GM12878 (cell line): ENCODE measurements at regions not wholly inside any gene's neighbourhood (a gene's known extent, or its start where the extent isn't known, plus 50 kb on each side); places are given as distances from the start of the nearest gene placed in this dataset.

Experiments used
- ATAC-seq: fragments of 200-7000 bp; cut with Tn5 transposase; 3 replicates; pipeline ENCODE4 v1.9.1; 2020; ENCODE audit warnings: mild to moderate bottlenecking, moderate library complexity
- BruUV-seq: library from RNA; stranded (reverse); fragments of 400-500 nt; replicated peaks from 2 replicates; lab custom pipeline; 2021; lab: Mats Ljungman, UMichigan
- CTCF ChIA-PET: fragments of 300-600 bp; sonication (Branson Sonifier 250); formaldehyde crosslinking; extraction: SDS; loops from one replicate; lab custom pipeline; 2021; ENCODE audit warnings: inconsistent platforms; lab: Yijun Ruan, JAX
- POLR2A ChIA-PET: fragments of 350-600 bp; formaldehyde crosslinking; extraction: SDS; loops from one replicate; lab custom pipeline; 2021; ENCODE audit warnings: inconsistent platforms; lab: Charles Lee
- RAD21 ChIA-PET: fragments of 300-600 bp; sonication (Branson Sonifier 250); formaldehyde crosslinking; loops from one replicate; lab custom pipeline; 2023; ENCODE audit warnings: antibody characterized with exemption; ENCODE audit not compliant: unreplicated experiment; lab: Charles Lee
- SMC1A ChIA-PET: fragments of 300-600 bp; sonication (Branson Sonifier 250); formaldehyde crosslinking; loops from one replicate; lab custom pipeline; 2023; ENCODE audit not compliant: unreplicated experiment, uncharacterized antibody; lab: Charles Lee
- DNase-seq: peaks from one replicate; pipeline ENCODE4 v3.0.0-alpha.2; 2011; ENCODE audit warnings: low read depth, low spot score
- FAIRE-seq: peaks from 3 replicates; lab custom pipeline; 2011; peaks lifted over from hg19 to GRCh38; lab: Jason Lieb, UNC
- H2AFZ ChIP-seq: 2 replicates; pipeline ENCODE4 v1.6.0; 2011; ENCODE audit warnings: low read depth, low read length, control low read depth; ENCODE audit not compliant: control insufficient read depth
- H3K27ac ChIP-seq: 2 replicates; pipeline ENCODE4 v1.5.1; 2011; ENCODE audit warnings: control low read depth; ENCODE audit not compliant: control insufficient read depth, insufficient read depth
- H3K27me3 ChIP-seq, 2 experiments: replicated peaks in 1 of 2; 2 replicates each; pipeline versions ENCODE4 v1.6.0 to v1.6.1; 2011; ENCODE audit warnings: low read length in 1 of 2; ENCODE audit not compliant: control insufficient read depth in 2 of 2, insufficient read depth in 2 of 2
- H3K36me3 ChIP-seq, 2 experiments: 2 replicates each; pipeline ENCODE4 v1.5.1; 2011; ENCODE audit warnings: low read length in 1 of 2; ENCODE audit not compliant: control insufficient read depth in 2 of 2, insufficient read depth in 2 of 2
- H3K4me1 ChIP-seq: 2 replicates; pipeline ENCODE4 v1.6.1; 2011; ENCODE audit warnings: mild to moderate bottlenecking, low read length, moderate library complexity, mixed read lengths; ENCODE audit not compliant: control insufficient read depth, insufficient read depth
- H3K4me2 ChIP-seq: 2 replicates; pipeline ENCODE4 v1.6.0; 2011; ENCODE audit warnings: control low read depth; ENCODE audit not compliant: control insufficient read depth, insufficient read depth
- H3K4me3 ChIP-seq: fragments of 200-600 bp; sonication (generic); 2 replicates; pipeline ENCODE4 v1.5.1; 2016
- H3K79me2 ChIP-seq: 2 replicates; pipeline ENCODE4 v1.6.0; 2011; ENCODE audit warnings: low read length; ENCODE audit not compliant: control insufficient read depth, insufficient read depth
- H3K9ac ChIP-seq: 2 replicates; pipeline ENCODE4 v1.8.0; 2011; ENCODE audit warnings: low read length, control low read depth, mixed read lengths; ENCODE audit not compliant: control insufficient read depth, insufficient read depth
- H3K9me3 ChIP-seq: replicated peaks from 3 replicates; pipeline ENCODE4 v1.5.1; 2011; ENCODE audit warnings: mild to moderate bottlenecking, low read length; ENCODE audit not compliant: control insufficient read depth, insufficient read depth
- H4K20me1 ChIP-seq: 2 replicates; pipeline ENCODE4 v1.6.0; 2011; ENCODE audit not compliant: control insufficient read depth, insufficient read depth
- CHD1 ChIP-seq: IDR thresholded peaks from 2 replicates; pipeline ENCODE4 v1.6.1; 2012; ENCODE audit warnings: low read depth, low read length, improper control_type of control experiment
- CTCF ChIP-seq, 3 experiments: IDR thresholded peaks in 2 of 3; conservative IDR thresholded peaks in 1 of 3; 2 replicates each; pipeline ENCODE4 v1.5.1; 2011; ENCODE audit warnings: low read depth in 3 of 3, low read length in 3 of 3, mild to moderate bottlenecking in 3 of 3, control low read depth in 2 of 3, moderate library complexity in 2 of 3, inconsistent platforms in 1 of 3, mixed read lengths in 1 of 3; ENCODE audit not compliant: control insufficient read depth in 2 of 3, insufficient read depth in 1 of 3; ENCODE audit errors: extremely low read depth in 1 of 3
- E2F8 ChIP-seq: fragments of 450-650 bp; IDR thresholded peaks from 2 replicates; pipeline ENCODE4 v1.6.1; 2018; ENCODE audit warnings: mild to moderate bottlenecking, low read depth, moderate library complexity; ENCODE audit not compliant: partially characterized antibody
- EZH2 ChIP-seq: IDR thresholded peaks from 2 replicates; pipeline ENCODE4 v1.6.1; 2012; ENCODE audit warnings: low read depth, mild to moderate bottlenecking, control low read depth, inconsistent platforms, low read length, borderline replicate concordance; ENCODE audit not compliant: control insufficient read depth
- MEF2A ChIP-seq: IDR thresholded peaks from 2 replicates; pipeline ENCODE4 v1.6.1; 2011; ENCODE audit warnings: low read depth, mild to moderate bottlenecking, low read length, moderate library complexity; ENCODE audit not compliant: insufficient read depth
- MXI1 ChIP-seq: fragments of 150-350 bp; IDR thresholded peaks from 2 replicates; pipeline ENCODE4 v1.6.1; 2011; ENCODE audit warnings: low read depth, mild to moderate bottlenecking, inconsistent platforms, low read length, improper control_type of control experiment
- NBN ChIP-seq: fragments of 450-650 bp; IDR thresholded peaks from 2 replicates; pipeline ENCODE4 v1.6.1; 2016
- RAD21 ChIP-seq: IDR thresholded peaks from 2 replicates; pipeline ENCODE4 v1.6.1; 2011; ENCODE audit warnings: mild to moderate bottlenecking, low read depth, low read length, moderate library complexity; ENCODE audit not compliant: insufficient read depth
- RELB ChIP-seq: fragments of 450-650 bp; IDR thresholded peaks from 2 replicates; pipeline ENCODE4 v1.6.1; 2017; ENCODE audit warnings: low read depth, mild to moderate bottlenecking, moderate library complexity
- RUNX3 ChIP-seq: IDR thresholded peaks from 2 replicates; pipeline ENCODE4 v1.6.1; 2012; ENCODE audit warnings: low read length, inconsistent platforms
- SKIL ChIP-seq: fragments of 450-650 bp; IDR thresholded peaks from 2 replicates; pipeline ENCODE4 v1.6.1; 2017; ENCODE audit warnings: mild to moderate bottlenecking, low read depth, inconsistent platforms; ENCODE audit not compliant: poor library complexity, severe bottlenecking
- SMC3 ChIP-seq: IDR thresholded peaks from 2 replicates; pipeline ENCODE4 v1.6.1; 2011; ENCODE audit warnings: low read length, improper control_type of control experiment, borderline replicate concordance
- TCF3 ChIP-seq: IDR thresholded peaks from 2 replicates; pipeline ENCODE4 v1.6.1; 2012; ENCODE audit warnings: low read depth, mild to moderate bottlenecking, low read length, borderline replicate concordance; ENCODE audit not compliant: insufficient read depth
- WGBS: methylation state at CpG from one replicate; pipeline ENCODE4 v1.1.6; 2016; ENCODE audit warnings: low lambda C conversion rate; ENCODE audit not compliant: insufficient replicate concordance, insufficient coverage; ENCODE audit errors: missing lambda C conversion rate; 5-methylcytosine and 5-hydroxymethylcytosine counted together
- in situ Hi-C: fragments of 300-500 bp; cut with MboI; formaldehyde crosslinking; loops from 9 replicates; pipeline ENCODE4 v1.14.3; 2018; ENCODE audit warnings: mixed read lengths
- intact Hi-C: fragments of 100-400 bp; cut with micrococcal nuclease; formaldehyde crosslinking; loops from one replicate; pipeline ENCODE4 v1.14.2; 2022; ENCODE audit not compliant: unreplicated experiment

- intact Hi-C loops, result loop anchor here (1.0 to 5.0 kb wide), 7 partner anchors 48 to 1139 kb away; no protein-coding TSS in a partner anchor
- ChIA-PET CTCF (interaction anchor here (0.6 to 2.8 kb wide), 49 partner anchors 9 to 1747 kb away, joined by 3 to 29 read pairs (median 4); no protein-coding TSS in a partner anchor), POLR2A (no interaction called here), SMC1A (interaction anchor here (0.6 to 1.8 kb wide), 24 partner anchors 10 to 1747 kb away, joined by 3 to 18 read pairs (median 4); no protein-coding TSS in a partner anchor), RAD21 (interaction anchor here (0.6 to 1.7 kb wide), 20 partner anchors 18 to 1747 kb away, joined by 3 to 14 read pairs (median 4); no protein-coding TSS in a partner anchor)
- in situ Hi-C loops, result no loop called here
- WGBS, result 2% methylated on average over 9 of the region's 9 CpGs
- H3K4me3 ChIP-seq, result no peak overlapping the region
- H3K27ac ChIP-seq, result no peak overlapping the region
- ATAC-seq, result peak; percentile 83
- H3K36me3 ChIP-seq, result no peaks in the 10 kb centered on the region
- no peaks in the 10 kb centered on the region for H3K79me2 ChIP-seq
- no peaks in the 10 kb centered on the region for H3K9me3 ChIP-seq
- H3K4me2 ChIP-seq, result no peak overlapping the region
- peak; percentile 7 for DNase-seq
- H3K9ac ChIP-seq, result no peak overlapping the region
- H2AFZ ChIP-seq, result no peak overlapping the region
- no TSS peak for BruUV-seq
- no peak for FAIRE-seq
- H3K27me3 ChIP-seq, result no peaks in the 10 kb centered on the region
- no peaks in the 10 kb centered on the region for H4K20me1 ChIP-seq
- H3K4me1 ChIP-seq, result no peaks in the 10 kb centered on the region
- no peak for TF ChIP-seq MXI1
- peak; percentile 10; the same call in 1 of the 2 replicates for TF ChIP-seq RUNX3
- TF ChIP-seq CHD1, result no peak
- no peak for TF ChIP-seq E2F8
- no peak for TF ChIP-seq SKIL
- TF ChIP-seq NBN, result no peak
- TF ChIP-seq RELB, result no peak
- no peak for TF ChIP-seq TCF3
- TF ChIP-seq SMC3, result peak; percentile 63; the same call in 1 of the 2 replicates
- peak; percentile 75 to 84 (median 82) for TF ChIP-seq CTCF (IDR thresholded peaks at IDR 0.05 in 2 of 3, conservative IDR thresholded peaks at IDR 0.05 in 1 of 3; ENCODE audit: control insufficient read depth in 2 of 3, extremely low read depth in 1 of 3, insufficient read depth in 1 of 3, low read depth in 3 of 3, low read length in 3 of 3)
- no peak for TF ChIP-seq MEF2A
- TF ChIP-seq EZH2, result no peak
- TF ChIP-seq RAD21, result peak; percentile 85
Observed at GRCh38 chr4:138870737-138871554, 144.6 kb upstream of the NOCT start.
